ENCODE measurements at regions not wholly inside any gene's neighbourhood (a gene's known extent, or its start where the extent isn't known, plus 50 kb on each side); places are given as distances from the start of the nearest gene placed in this dataset.
"Not testable (repeated sequence)": the region's sequence is repeated elsewhere in the genome, so short reads cannot be mapped to it uniquely, and the experiment has no call there.

- no peak for DNase-seq (ENCODE audit: low read depth)
Observed at GRCh38 chr6:22194188-22194921, 102.5 kb downstream of the PRL start.

- DNase-seq (ENCODE audit: low read depth): no peak
Observed at GRCh38 chr6:22199771-22200170, 97.1 kb downstream of the PRL start.

DNA sequence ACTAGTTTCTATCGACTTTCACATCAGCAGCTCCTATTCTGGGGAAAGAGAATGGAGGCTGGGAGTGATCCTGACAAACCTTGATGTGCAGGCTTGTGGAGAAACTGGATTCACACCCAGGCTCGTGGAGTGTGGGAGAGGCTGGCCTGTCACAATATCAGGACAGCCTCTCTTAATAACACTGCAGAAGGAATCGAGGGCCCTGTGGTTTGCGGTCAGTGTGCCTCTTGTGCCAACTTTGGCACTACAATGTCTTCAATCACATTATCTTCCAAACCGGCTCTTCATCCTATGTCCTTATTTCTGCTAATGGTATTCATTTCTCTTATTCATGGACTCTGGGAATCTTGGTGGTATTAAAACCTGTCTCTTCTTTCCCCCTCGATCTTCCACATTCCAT is 92.7 kb downstream of the PRL start:
- DNase-seq (ENCODE audit: low read depth): no peak

GRCh38 chr6:22205266-22205665 is 91.6 kb downstream of the PRL start:
- no peak for DNase-seq (ENCODE audit: low read depth)

- DNase-seq (ENCODE audit: low read depth): no peak
Observed at GRCh38 chr6:22206106-22206505, 90.7 kb downstream of the PRL start.

DNA sequence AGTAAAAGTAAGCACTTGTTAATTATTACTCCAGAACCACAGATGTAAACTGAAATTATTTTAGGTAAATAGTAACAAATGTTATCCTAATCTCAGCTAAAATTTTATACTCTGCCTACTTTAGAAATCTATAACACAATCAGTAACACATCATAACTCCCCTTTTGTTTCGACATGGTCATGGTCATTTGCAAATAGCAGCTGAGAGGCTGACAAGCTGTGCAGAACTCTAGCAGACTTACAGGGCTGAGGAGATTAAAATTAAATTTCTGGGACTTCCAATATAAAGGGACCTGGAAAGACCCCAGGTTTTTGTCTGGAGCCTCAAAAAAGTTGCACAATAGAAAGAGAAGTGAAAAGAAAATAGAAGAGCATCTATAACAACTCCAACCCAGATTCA is 88.8 kb downstream of the PRL start:
- no peak for DNase-seq (ENCODE audit: low read depth)

GRCh38 chr6:22214314-22214713 is 82.5 kb downstream of the PRL start:
- no peak for DNase-seq (ENCODE audit: low read depth)

GRCh38 chr6:22215474-22215873 is 81.4 kb downstream of the PRL start:
- not testable (repeated sequence) for DNase-seq (ENCODE audit: low read depth)

GRCh38 chr6:22218410-22218809 is 78.4 kb downstream of the PRL start:
- no peak for DNase-seq (ENCODE audit: low read depth)

DNA sequence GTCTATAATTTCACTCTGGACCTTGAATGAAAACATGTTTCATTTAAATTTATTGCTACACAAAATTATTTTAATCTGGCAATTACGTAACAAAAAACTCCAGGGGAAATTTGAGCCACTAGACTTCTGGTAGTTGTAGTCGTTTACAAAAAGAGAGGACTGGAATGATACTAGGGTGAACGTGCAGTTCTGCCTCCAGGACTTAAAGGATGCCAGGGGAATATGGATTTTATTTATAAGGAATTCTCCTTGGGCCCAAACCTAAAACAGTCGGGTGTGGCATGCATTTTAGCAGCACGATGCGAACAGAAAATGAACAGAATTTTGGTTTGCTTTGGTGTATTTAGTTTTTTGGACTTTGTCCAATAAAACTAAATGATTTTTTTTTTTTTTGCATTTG is 76.9 kb downstream of the PRL start:
- no peak for DNase-seq (ENCODE audit: low read depth)

DNA sequence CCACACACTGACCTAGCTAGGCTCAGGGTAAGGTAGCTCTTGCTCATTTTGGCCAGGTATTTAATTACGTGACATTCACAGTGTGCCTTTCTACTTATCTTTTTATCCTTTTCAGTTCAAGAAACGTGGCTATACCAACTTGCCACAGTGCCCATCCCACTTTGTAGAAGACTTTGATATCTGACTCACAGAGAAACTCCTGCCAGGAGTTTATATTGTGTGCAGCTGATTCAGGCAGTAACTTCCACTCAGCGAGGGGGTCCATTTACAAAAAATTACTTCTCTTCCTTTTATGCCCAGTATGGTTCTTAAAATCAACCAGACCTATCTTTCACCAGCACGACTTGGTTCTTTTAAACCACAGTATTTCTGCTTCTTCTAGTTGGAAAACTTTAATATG is 75.6 kb downstream of the PRL start:
- peak; percentile 15 for DNase-seq (ENCODE audit: low read depth)

DNA sequence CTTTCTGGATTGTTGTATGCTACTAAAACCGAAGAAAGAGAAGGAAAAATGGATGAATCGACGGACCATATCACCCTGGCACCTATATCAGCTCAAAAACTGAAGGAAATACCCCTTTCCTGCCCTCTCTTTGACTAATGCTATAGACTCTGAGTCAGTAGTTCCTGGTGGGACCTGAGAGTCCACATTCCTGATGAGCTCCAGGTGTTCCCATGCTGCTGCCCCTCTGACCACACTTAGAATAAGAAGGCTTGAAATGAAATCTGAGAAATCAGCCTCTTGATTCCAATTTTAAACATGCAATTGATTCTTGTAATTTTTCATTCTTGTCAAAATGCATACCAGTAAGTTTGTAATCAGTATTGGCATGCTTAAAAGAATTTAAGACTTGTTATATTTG is 75.2 kb downstream of the PRL start:
- no peak for DNase-seq (ENCODE audit: low read depth)

GRCh38 chr6:22222469-22222868 is 74.4 kb downstream of the PRL start:
- DNase-seq (ENCODE audit: low read depth): no peak

DNA sequence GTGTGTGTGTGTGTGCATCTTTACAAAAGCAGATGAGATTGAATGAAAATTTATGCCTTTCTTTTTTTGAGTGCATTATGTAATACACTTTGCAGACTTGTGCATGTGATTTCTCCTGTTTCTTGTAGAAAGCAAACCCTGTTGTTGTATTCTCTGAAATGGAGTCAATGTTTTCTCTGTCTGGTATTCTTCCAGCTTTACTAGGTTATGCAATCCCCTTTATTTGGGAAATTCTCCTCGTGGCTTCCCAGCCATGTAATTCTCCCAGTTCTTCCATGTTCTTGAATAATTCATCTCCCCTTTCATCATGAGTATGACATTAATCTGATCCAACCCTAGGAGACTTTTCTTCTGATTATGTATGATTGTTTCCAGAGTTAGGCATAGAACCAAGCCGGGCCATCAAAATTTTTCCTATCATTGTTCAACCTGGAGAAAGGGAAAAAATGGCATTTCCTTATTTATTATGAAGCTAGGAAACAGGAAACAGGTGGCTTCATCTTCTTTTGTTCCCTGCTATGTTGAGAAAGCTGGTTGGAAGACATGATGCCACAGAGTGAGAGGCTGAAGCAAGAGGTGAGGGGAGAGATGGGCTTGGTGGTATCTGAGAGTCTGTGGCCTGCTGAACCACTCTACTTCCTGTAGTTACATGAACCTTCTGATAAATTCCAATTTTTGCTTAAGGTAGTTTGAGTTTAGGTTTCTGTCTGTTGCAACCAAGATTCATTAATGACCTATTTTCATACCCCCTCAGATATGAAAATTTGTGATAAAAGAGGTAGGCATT is 68.8 kb downstream of the PRL start:
- no peak for DNase-seq (ENCODE audit: low read depth)

DNA sequence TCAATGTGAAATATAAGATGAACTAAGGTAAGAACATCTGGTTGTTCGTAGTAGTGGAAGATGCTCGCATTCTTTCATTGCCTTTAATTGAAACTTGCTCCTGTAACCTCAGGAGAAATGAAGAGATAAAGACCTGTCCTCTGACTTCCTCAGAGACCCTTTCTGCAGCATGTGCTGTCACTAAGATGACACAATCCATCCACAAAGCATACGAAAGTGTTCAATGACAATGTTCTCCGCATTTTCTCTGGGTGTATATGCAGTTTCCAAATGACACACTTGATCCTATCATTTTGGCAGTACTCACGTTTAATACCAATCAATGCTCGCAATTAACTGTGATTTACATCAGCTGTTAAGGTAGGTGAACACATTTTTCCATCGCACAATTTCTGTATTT is 65.8 kb downstream of the PRL start:
- no peak for DNase-seq (ENCODE audit: low read depth)

GRCh38 chr6:22231616-22232015 is 65.2 kb downstream of the PRL start:
- DNase-seq (ENCODE audit: low read depth): peak; percentile 79

GRCh38 chr6:22236626-22237414 is 60.0 kb downstream of the PRL start:
- peak; percentile 83 for DNase-seq (ENCODE audit: low read depth)

Data from Daoy (cell line).